GM19193 (cell line): ENCODE measurements at regions not wholly inside any gene's neighbourhood (a gene's known extent, or its start where the extent isn't known, plus 50 kb on each side); places are given as distances from the start of the nearest gene placed in this dataset.

Source experiments
- POLR2A ChIP-seq: IDR thresholded peaks from 4 replicates; pipeline ENCODE4 v1.6.1; 2011; ENCODE audit not compliant: insufficient read depth, insufficient read length; ENCODE audit errors: extremely low read depth

- no peak for TF ChIP-seq POLR2A
Measured at GRCh38 chr6:137545073-137545472, 50.9 kb upstream of the OLIG3 start.

GRCh38 chr6:137547186-137547585 lies 53.0 kb upstream of the OLIG3 start:
- TF ChIP-seq POLR2A, result no peak

GRCh38 chr6:137547601-137548000 lies 53.4 kb upstream of the OLIG3 start:
- no peak for TF ChIP-seq POLR2A

GRCh38 chr6:137549106-137549505 lies 54.9 kb upstream of the OLIG3 start:
- TF ChIP-seq POLR2A, result no peak

- TF ChIP-seq POLR2A, result no peak
Measured at GRCh38 chr6:137550535-137550934, 56.3 kb upstream of the OLIG3 start.

GRCh38 chr6:137552146-137552545 lies 58.0 kb upstream of the OLIG3 start:
- no peak for TF ChIP-seq POLR2A

GRCh38 chr6:137552809-137553208 lies 58.6 kb upstream of the OLIG3 start:
- no peak for TF ChIP-seq POLR2A

GRCh38 chr6:137560184-137560563 lies 66.0 kb upstream of the OLIG3 start:
- TF ChIP-seq POLR2A, result no peak

GRCh38 chr6:137568067-137568466 lies 73.9 kb upstream of the OLIG3 start:
- no peak for TF ChIP-seq POLR2A

- no peak for TF ChIP-seq POLR2A
Measured at GRCh38 chr6:137570393-137570792, 76.2 kb upstream of the OLIG3 start.

GRCh38 chr6:137571854-137572253 lies 77.7 kb upstream of the OLIG3 start:
- no peak for TF ChIP-seq POLR2A

GRCh38 chr6:137573739-137574138 lies 79.5 kb upstream of the OLIG3 start:
- TF ChIP-seq POLR2A, result no peak

- TF ChIP-seq POLR2A, result no peak
Measured at GRCh38 chr6:137579612-137580011, 85.4 kb upstream of the OLIG3 start.

GRCh38 chr6:137581019-137581707 lies 87.0 kb upstream of the OLIG3 start:
- TF ChIP-seq POLR2A, result no peak

- no peak for TF ChIP-seq POLR2A
Measured at GRCh38 chr6:137588472-137588871, 94.3 kb upstream of the OLIG3 start.

GRCh38 chr6:137589067-137589848 lies 95.1 kb upstream of the OLIG3 start:
- no peak for TF ChIP-seq POLR2A
